HG03108 (cell line): ENCODE measurements at regions not wholly inside any gene's neighbourhood (a gene's known extent, or its start where the extent isn't known, plus 50 kb on each side); places are given as distances from the start of the nearest gene placed in this dataset.

ENCODE experiments used
- ATAC-seq: cut with Tn5 transposase; IDR thresholded peaks from one replicate; pipeline ENCODE4 v1.9.1; 2021; ENCODE audit warnings: moderate library complexity; ENCODE audit not compliant: unreplicated experiment

DNA sequence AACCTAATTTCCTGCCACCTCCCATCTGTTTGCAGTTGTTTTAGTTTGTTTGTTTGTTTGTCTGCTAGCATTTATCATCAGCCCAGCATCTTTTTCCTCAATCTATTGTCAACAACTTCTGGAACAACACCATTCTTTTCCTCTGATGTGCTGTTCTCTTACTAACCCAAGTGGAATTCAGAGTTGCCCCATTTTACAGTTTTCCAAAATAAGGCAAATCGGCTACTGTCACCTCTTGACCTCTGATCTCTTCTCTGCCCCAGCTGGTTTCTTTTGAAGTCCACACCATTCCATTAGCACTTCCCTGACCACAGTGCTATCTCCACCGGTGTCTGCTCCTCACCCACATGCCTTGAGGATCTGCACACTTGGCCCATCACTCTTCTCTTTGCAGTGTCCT, 102.4 kb downstream of the EFNB2 start:
- no peak for ATAC-seq

DNA sequence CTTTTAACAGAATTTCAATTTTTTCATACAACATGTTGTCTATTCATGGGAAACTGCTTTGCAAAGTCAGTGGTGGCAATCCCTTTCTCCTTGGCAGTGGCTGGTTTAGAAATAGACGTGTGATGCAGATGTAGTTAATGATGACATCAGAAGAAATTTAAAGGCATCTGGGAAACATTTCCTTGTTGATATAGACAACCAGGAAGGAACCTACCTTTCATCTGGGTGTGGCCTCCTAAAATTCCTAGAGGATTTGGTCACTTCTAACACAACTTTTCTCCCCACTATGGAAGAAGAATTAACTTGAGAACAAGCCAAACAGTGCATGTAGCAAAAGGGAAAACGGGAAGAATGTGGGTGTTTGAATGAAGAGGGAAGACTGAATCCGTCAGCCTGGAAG, 102.8 kb downstream of the EFNB2 start:
- ATAC-seq = no peak

DNA sequence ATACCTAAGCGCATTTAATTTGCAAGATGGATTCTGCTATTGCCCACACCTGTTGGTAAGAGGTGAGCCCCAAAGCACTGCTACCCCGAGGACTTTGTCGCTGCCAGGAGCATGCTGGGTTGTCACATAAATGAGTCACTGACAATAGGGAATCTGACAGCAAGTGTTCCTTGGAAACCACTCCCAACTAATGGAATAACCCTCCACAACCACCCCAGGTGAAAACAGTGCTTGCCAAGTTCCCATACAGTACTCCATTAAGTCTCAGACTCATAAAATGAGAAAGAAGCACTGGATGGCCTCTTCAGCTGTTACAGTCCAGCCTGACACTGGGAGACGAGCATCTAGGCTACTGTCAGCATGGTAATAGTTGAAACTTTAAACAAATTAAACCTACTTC, 108.6 kb downstream of the EFNB2 start:
- ATAC-seq = no peak

DNA sequence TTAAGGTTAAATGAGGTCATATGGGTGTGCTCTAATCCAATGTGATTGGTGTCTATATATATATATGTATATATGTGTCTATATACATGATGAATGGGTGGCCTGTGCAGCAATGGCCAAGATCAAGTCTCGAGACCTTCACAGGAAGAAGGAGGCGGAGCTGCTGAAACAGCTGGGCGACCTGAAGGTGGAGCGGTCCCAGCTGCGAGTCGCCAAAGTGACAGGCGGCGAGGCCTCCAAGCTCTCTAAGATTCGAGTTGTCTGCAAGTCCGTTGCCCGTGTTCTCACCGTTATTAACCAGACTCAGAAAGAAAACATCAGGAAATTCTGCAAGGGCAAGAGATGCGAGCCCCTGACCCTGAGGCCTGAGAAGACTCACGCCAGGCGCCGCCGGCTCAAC, 109.8 kb downstream of the EFNB2 start:
- no peak for ATAC-seq

DNA sequence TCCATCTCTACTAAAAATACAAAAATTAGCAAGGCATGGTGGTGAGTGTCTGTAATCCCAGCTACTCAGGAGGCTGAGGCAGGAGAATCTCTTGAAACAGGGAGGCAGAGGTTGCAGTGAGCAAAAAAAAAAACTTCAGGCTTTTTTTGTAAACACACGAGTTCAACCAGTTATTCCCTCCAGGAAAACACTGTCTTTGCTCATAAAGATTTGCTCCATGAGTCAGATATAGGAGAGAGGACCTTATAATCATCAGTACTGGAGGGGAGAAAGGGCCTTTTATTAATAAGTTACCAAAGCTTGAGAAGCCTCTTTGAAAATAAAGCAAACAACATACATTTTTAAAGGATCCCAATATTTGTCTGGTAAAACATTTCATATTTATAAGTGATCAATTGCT, 110.7 kb downstream of the EFNB2 start:
- ATAC-seq = no peak

DNA sequence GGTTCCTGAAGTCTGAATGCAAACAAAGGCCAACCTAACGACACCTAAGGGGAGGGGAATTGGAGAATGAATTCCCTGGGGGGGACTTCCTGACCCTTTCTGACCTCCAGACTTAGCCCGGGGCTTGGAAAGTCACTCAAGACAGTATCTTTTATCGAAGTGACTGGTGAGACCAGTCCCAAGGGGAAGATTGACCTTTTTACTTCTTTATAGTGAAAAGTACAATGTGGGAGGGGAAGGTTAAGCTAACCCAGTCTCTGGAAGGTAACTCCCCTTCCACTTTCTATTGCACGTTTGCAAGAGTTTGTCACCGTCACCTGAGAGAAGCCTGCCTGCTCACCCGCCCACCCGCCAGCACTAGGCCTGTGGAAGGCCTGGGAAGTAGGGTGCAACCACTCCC, 111.9 kb downstream of the EFNB2 start:
- no peak for ATAC-seq

DNA sequence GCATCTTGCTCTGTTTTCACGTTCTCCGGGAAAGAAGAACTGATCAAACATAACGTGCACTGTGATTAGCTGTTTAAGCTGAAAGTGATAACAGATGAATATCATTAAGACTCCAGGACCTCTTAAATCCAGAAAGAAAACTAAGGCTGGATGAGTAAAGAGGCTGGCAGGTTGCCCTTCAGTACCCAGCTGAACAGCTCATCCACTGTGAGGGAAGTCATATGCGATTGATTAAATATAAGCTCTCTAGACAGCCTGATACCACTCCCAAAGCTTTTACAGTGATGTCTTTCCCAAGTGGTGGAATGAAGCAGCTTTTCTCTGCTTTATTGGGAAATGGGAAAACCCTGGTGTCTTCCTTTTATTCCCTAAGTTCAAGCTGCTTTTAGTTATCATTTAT, 116.9 kb downstream of the EFNB2 start:
- ATAC-seq = no peak

DNA sequence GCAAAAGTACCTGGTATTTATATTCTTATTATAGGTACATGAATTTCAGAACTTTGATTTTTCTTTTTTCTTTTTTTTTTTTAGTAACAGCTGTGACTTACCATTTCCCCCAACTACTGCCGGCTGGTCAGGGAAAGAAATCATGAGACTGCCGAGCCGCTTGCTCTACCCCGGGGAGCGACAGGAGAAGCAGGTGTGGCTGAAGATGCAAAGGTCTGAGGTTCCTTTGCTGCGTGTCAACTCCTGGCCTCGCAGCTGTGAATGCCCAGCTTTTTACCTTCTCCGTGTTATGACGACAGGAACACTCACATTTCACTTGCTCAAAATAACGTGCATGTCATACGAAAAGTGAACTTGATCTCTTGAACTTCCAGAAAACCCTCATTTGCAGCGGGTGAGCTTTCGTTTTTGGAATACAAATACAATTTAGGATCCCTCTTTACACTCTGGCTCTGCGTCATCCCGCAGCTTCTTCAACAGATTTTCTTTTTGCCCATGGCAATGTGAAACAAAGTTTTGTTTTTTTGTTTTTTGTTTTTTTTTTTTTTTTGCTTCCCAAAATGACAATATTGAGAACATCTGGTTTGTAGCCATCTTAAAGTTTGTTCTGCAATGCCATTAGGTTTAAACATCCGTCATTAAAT, 117.9 kb downstream of the EFNB2 start:
- no peak for ATAC-seq

DNA sequence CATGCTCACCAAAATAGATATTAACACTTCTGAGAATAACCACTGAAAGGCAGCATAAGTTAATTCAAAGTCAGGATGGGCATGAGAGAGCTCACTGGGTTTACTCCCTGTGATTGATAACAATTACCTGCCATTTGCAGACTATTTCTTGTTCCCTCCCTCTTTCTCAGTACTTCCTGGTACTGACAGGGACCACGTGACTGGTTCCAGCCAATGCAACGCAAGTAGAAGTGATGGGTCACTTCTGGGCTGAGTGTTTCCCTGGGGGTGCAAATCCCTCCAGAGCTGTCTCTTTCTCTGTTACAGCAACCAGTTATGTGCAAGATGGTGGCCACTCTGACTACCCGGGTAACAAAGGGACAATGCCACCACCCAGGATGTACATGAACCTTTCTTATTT, 118.8 kb downstream of the EFNB2 start:
- no peak for ATAC-seq

DNA sequence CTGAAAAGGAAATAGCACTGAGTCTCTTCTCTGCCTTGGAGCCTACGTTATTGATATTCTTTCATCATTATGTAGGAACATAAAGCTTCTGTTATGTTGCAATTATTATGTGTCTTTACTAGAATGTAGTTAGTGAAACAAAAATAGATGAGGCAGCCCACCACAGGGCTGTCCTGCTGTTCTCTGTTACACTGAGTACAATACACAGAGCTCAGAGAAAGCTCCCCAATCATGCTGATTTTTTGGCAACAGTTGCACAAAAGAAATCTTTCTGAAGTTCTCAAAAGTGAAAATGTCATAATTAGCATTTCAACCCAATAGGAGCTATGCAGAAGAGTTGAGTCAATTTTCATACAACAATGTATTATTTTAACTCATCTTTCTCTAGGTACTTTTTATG, 119.5 kb downstream of the EFNB2 start:
- ATAC-seq = no peak

DNA sequence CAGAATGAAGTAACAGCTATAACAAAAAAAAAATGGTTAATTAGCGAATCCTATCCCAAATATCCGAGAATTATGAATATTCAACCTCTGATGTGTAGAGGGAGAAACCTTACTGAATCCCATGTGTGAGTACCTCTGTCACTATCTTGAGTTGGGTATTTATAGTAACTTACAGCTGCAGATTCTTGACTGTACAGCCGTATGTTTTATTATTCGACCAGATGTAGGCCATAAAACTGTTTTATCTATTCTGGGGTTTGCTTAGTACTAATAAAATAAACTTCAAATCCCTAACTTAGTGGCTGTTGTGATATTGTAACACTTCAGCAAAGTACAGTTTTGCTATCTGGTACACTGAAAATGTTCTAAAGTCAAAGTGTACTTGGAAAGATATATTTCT, 120.0 kb downstream of the EFNB2 start:
- ATAC-seq = no peak

DNA sequence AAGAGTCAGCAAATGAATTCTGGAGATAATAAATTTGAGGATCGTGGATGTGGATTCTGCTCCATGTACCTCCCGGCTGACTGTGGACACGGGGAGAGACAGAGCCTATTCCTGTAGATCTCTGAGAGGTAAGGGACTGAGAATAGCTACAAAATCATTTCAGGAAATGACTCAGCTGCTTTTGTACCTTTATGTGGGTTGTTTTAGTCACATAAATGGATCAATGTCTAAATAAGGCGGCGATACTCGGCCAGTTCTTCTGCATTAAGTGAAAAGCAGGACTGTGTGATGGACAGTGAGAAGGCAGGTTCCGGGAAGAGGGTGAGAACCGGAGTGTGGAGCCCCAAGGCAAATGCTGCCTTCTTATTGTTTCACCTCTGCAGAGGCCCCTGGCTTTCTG, 128.1 kb downstream of the EFNB2 start:
- no peak for ATAC-seq

DNA sequence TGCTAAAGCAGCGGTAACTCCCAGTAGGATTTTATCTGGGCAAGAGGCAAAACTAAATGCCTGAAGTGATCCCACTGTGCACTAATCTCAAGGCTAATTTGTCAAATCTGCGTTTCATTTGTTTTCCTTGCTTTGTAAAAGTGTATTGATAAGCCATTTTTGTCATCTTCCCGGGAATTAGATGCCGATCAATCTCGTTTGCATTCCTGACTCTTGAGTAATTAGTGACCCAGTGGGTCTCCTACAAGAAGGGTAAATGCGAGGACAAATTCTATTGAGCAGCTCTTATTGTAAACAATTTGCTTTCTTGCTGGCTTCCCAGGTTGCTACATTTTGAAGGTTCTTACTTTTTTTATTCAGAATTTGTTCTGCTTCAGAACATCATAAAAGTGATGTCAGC, 129.7 kb downstream of the EFNB2 start:
- ATAC-seq = no peak

DNA sequence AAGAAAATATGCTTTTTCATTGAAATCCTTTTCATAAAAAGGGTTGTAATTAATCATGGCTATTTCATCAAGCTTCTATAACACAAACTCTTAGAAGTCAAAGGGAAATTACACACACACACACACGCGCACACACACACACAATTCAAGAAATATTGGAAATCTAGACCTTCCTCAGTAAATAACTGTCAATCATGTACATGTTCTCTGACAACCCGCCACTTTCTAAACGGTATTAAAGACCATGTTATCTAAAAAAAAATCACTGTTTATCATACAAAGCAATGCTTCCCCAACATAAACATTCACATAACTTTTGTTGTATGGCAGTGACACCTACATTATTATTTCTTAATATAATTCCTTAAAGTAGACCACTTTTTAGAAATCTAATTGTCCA, 132.2 kb downstream of the EFNB2 start:
- no peak for ATAC-seq

DNA sequence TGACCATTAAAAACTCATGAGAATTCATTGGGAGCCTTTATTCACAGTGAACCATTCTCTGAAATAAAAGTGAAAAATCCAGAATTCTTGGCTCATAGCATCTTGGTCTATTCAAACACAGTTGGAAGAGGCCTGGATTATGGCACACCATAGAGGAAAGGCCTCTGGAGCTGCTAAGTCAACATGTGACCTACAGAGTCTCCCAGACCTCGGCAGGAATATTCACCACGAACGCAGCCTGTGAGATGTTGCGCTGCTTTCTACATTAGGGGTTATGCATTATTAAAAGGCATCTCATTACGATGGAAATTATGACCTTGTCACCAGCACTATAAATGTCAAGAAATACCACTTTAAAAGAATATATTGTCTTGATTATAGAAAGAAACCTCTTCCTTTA, 132.6 kb downstream of the EFNB2 start:
- ATAC-seq = no peak

DNA sequence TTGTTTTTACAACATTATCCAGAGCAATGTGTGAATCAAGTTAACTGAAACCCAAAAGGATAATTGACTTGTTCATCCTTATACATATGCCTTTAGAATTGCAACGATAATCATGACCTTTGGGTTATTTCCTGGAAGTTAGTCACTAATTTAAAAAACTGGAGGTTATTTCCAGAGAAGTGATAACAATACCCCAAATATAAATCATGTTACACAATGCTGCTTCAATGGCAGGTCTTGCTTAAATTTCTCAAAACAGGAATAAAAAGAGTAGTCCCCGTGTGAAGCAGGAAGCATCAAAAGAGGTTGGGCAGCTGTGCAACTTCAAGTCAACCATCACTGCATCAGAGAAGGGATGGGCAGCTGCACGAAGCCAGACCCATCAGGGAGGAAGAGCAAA, 134.4 kb downstream of the EFNB2 start:
- ATAC-seq = no peak

DNA sequence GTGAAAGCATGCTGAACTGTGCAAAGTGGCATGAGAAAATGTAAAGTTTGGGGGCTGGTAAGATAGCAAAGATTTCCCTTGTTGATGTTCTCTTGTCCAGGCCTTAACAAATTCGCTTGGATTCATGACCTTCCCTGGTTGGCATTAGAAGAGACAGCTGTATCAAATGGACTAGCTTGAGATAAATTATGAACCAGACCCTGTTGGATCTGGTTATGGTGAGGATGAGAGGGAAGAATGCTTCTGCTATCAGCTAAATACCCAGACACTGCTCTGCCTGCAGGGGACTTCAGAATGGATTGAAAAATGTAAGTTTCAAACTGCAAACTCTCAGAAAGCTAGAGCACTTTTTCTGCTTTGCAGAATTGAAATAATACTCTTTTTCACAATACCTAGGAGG, 135.2 kb downstream of the EFNB2 start:
- no peak for ATAC-seq

DNA sequence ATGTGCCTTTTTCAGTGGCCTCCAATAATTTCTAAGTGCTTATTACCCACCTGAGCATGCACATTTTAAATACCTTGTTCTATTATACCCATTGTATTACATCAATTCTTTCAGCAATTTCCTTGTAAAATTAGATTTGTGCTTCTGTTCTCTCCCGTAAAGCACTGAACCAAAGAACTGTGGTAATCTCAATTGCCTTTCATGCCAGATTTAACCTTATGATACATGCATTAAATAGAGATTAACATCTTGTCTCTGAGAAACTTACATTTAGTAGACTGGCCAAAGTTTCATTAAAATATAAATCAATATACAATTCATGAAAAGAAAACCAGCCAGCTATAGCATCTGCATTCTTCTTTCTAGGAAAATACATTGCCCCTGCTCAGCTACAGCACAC, 137.2 kb downstream of the EFNB2 start:
- ATAC-seq = no peak

DNA sequence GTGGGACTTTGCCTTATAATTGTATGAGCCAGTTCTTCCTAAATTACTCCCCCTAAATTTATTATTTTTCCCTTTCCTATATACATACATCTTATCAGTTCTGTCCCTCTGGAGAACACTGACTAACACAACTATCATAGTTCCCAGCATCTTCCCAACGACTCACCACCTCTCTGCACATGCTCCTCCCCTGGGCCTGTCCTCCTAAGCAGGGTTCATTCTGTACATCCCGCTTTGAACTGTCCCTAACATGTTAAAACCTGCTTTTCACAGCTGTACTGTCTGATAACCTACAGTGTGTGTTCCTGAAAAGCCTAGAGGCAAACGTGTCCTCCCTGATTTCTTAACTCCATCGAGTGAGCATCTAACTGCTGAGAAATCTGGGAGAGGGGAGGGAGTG, 141.7 kb downstream of the EFNB2 start:
- no peak for ATAC-seq

DNA sequence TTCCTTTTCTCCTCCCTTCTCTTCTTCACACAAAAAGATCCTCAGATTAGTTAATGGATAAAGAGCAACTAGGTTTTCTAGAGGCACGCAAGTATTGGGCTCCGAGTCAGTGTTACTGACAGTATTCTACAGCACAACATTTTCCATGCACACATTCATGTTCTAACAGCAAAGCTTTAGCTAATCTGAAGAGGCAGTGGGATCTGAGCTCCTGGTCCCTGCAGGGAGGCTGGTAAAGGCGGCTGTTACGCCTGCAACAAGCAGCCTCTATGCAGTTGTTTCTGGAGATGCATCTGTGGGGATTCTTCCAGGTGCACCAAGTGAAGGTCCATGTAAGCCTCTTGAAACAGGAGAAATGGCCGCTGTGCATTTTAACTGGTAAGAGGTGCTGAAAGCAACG, 143.8 kb downstream of the EFNB2 start:
- no peak for ATAC-seq

DNA sequence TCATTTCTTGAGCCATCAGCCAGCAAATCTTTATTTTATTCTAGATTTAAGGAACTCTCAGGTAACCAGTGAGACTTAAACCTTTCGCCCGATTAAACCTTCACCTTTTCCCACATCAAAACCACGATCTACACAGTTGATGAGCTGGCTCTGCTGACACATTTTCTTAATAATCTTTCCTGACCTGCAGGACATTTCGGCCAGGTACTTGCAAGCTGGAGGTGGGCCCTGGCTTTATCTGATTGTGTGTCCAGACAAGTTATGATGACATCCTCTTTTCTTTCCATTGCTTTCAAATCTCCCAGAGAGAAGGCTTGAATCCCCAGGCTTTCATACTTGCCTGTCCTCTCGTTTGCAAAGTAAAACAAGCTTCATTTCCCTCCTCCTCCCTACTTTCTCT, 144.2 kb downstream of the EFNB2 start:
- no peak for ATAC-seq

DNA sequence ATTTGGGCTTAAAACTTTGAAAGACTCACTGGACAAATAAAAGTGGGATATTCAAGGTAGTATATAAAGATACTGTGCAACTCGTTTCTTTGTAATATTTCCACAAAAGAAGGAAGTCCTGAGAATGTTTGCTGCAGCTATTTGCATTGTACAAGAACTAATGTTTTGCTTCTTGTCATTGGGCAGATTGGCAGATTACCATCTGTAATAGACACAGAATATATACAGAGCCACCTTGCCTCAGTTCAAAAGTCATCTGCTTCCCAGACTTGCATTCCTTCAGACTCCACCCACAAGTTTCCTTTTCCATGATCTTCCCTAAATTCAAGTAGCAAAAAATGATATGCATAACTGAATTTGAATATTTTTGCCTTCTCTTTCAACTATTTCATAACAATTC, 145.1 kb downstream of the EFNB2 start:
- ATAC-seq = no peak

DNA sequence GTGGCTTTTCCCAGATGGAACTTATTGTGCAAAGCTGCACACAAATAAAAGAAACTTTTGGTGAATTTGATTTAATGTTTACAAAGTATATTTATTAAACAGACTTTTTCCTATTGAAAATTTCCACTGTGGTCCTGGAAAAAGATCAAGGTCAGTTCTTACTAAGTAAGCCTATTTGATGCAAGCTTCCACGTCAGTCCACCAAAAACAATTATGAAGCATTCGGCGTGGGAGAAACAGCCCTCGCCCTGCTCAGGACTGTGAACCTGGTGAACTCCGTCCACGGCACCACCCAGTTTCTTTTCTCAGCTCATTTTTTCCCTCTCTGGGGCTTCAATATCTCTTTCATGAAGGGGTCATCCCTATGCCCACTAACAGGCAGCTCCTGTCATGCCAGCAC, 149.8 kb downstream of the EFNB2 start:
- no peak for ATAC-seq

DNA sequence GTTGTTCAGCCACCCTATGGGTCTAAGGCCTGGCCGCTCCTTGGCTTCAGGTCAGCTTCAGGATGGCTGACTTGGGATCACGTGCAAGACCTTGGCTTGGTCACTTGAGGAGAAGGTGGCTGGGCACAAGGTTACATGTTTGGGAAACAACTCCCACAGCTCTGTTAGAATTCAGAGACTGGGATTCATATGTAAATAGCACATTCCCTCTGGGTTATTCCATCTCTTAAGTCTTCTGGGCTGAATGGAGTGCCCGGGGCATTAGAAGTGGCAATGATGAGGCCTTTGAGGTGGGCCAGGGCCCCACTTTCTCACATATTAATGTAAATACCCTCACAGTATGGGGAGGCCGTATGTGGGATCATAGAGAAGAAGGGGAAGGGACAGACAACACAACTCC, 150.9 kb downstream of the EFNB2 start:
- no peak for ATAC-seq
